ENCODE measurements at regions not wholly inside any gene's neighbourhood (a gene's known extent, or its start where the extent isn't known, plus 50 kb on each side); places are given as distances from the start of the nearest gene placed in this dataset.

DNA sequence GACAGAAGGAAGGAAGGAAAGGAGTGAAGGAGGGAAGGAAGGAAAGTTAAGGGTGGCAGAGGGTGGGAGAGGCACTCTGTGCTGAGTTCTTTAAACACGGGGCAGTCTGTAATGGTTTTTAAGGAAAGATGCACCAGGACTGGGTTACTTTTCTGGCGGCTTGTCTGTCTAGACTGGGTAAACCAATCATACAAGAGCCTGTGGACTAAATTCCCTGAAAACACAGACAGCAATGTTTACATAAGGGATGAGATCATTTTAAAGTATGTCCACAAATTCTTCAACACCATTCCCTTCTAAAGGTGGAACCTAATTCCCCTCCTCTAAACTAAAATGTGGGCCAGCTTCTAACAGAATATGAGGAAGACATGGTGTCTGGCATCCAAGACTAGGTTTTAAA lies 235.5 kb upstream of the IGF1R start:
- H3K27me3 Mint-ChIP-seq: peaks cover 11% of the 10 kb centered on the region
- no peak for ATAC-seq (replicated peaks)
- no peaks in the 10 kb centered on the region for H3K4me1 Mint-ChIP-seq
- H3K27ac Mint-ChIP-seq: no peak overlapping the region
- no peaks in the 10 kb centered on the region for H3K36me3 Mint-ChIP-seq (ENCODE audit: low read depth)
- no peak overlapping the region for H3K4me3 Mint-ChIP-seq
- no peaks in the 10 kb centered on the region for H3K9me3 Mint-ChIP-seq

DNA sequence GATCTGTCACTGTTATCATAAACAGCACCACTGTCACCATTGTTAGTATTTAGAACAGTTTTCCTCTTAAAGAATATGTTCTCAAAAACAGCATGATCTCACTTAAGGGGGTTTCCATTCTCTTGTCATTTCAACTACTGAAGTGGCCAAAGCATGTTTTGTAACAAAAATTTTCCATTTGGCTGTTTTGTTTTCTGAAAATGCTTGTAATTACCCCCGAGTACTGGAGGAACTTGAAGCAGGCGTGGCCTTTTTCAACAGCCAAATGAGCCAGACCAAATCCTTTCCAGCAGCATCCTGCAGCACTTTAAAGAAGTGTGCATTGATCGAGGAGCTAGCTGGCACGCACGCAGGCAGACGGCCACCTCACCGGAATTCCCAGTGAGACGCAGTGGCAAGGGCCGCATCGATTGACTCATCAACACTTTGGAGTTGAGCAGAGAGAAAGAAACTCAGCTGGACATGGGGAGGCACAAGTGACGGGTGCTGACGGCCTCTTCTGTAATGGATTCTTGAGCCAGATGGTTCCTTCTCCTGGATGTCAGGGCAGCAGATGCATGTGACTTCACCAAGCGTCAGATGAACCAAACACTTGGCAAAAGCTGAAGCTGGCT lies 234.3 kb upstream of the IGF1R start:
- no peak overlapping the region for H3K27ac Mint-ChIP-seq
- H3K27me3 Mint-ChIP-seq: peaks cover 16% of the 10 kb centered on the region
- ATAC-seq (replicated peaks): no peak
- no peak overlapping the region for H3K4me3 Mint-ChIP-seq
- no peaks in the 10 kb centered on the region for H3K9me3 Mint-ChIP-seq
- H3K4me1 Mint-ChIP-seq: no peaks in the 10 kb centered on the region
- no peaks in the 10 kb centered on the region for H3K36me3 Mint-ChIP-seq (ENCODE audit: low read depth)

DNA sequence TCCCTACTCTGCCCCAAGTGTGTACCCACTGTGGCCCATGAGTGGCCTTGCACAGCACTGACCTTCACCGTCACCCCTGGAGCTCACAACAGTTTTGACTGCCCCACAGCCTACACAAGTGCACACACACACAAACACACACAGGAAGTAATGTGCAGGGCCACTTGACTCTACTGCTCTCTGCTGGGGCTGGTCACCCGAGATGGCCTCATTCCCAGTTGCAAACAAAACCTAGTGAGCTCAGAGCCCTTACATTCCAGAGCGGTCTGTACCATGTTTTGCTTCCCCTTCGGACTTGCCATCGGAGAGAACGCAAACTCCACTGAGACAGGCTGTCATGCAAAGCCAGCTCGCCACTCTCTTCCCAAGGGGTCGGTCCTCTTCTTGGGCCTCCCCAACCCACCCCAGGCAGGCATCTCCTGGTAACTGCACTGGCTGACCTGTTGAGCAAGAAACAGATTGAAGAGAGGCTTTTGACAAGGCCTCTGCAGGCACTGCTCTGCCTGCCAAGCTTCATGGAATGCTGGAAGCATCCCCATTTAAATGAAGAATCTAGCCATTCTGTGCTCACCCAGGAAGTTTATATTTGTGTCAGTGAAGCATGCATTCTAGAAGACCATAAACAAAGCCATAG lies 232.0 kb upstream of the IGF1R start:
- no peak overlapping the region for H3K4me3 Mint-ChIP-seq
- H3K27ac Mint-ChIP-seq: no peak overlapping the region
- H3K4me1 Mint-ChIP-seq: no peaks in the 10 kb centered on the region
- no peaks in the 10 kb centered on the region for H3K9me3 Mint-ChIP-seq
- H3K27me3 Mint-ChIP-seq: peaks cover 23% of the 10 kb centered on the region
- no peaks in the 10 kb centered on the region for H3K36me3 Mint-ChIP-seq (ENCODE audit: low read depth)
- ATAC-seq (replicated peaks): no peak

DNA sequence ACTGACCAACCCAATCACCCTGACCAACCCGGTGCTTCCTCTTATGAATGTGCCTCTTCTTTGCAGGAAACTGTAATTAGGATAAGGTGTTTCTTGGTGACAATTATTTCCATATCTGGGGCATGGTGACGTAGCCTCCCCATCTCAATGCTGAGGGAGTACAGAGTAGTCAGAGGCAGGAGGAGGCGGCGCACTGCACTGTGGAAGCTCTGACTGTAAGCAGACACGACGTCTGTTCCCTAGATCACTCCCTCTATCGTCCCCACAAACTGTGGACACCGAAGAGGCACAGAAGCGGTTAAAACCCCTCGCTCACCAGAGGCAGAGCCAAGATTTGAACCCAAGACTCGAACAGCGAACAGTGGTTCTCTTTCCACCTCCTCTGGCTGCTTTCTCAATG lies 231.0 kb upstream of the IGF1R start:
- H3K4me1 Mint-ChIP-seq: no peaks in the 10 kb centered on the region
- no peak overlapping the region for H3K27ac Mint-ChIP-seq
- peaks cover 18% of the 10 kb centered on the region for H3K27me3 Mint-ChIP-seq
- no peaks in the 10 kb centered on the region for H3K9me3 Mint-ChIP-seq
- no peak overlapping the region for H3K4me3 Mint-ChIP-seq
- H3K36me3 Mint-ChIP-seq (ENCODE audit: low read depth): no peaks in the 10 kb centered on the region
- no peak for ATAC-seq (replicated peaks)

DNA sequence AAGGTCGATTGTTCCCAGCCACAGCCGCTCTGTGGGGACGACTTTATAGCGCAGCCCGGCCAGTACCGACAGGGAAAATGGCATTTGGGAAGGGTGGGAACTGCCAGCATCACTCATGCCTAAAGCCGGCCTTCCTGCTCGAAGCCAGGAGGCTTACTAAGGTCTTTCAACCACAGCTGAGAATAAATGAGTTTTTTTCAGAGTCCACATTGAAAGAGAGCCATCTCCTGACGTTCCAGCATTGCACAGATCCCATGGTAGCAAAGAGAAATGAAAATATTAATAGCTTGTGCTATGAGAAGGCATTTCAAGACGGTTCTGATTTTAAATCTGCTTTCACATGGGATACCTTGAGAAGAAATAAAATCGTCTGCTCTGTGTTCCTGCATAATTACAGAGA lies 230.2 kb upstream of the IGF1R start:
- no peaks in the 10 kb centered on the region for H3K36me3 Mint-ChIP-seq (ENCODE audit: low read depth)
- H3K4me1 Mint-ChIP-seq: no peaks in the 10 kb centered on the region
- ATAC-seq (replicated peaks): no peak
- no peaks in the 10 kb centered on the region for H3K9me3 Mint-ChIP-seq
- no peak overlapping the region for H3K4me3 Mint-ChIP-seq
- no peak overlapping the region for H3K27ac Mint-ChIP-seq
- peaks cover 26% of the 10 kb centered on the region for H3K27me3 Mint-ChIP-seq

DNA sequence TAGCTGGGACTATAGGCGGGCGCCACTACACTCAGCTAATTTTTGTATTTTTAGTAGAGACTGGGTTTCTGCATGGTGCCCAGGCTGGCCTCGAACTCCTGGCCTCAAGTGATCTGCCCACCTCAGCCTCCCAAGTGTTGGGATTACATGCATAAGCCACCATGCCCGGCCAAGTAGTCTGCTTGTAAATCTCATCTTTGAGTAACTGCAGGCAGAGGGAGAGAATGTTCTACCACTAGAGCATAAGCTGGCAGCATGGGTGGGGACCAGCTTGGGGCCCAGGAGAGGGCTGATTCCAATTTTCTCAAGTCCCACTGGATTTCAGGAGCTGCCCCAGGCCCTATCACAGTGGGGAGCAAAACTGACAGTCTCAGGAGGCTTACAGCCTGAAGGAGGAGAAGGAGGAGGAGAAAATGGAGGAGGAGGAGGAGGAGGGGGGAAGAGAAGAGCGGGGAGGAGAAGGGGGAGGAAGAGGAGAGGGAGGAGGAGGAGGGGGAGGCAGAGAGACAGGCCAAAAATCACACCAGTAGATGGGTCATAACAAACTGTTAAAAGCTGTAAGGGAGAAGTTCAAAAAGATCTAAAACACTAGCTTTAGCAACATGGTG lies 229.1 kb upstream of the IGF1R start:
- Mint-ChIP-seq H3K4me3 (no peak overlapping the region), H3K9me3 (no peaks in the 10 kb centered on the region), H3K27ac (no peak overlapping the region), H3K27me3 (peaks cover 26% of the 10 kb centered on the region), H3K4me1 (no peaks in the 10 kb centered on the region), H3K36me3 (ENCODE audit: low read depth) (no peaks in the 10 kb centered on the region)
- ATAC-seq (replicated peaks): no peak

DNA sequence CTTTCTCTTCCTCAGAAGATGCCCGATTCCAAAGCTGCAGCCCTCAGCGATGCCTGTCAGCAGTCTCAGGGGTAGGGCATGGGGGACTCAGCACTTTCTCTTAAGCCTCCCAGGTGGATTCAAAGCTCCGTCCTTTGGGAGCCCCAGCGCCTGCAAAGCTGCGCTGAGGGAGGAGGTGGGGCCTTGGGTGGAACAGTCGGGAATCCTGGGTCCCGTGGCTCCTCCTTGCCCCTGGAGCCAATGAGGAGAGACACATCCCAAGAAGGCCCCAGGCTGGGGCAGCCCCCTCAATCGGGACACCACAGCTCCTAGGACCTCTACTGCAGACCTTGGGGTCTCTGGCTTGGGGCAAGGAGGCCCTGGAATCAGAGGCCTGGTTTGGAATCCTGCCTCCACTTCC lies 227.5 kb upstream of the IGF1R start:
- Mint-ChIP-seq H3K9me3 (no peaks in the 10 kb centered on the region), H3K27ac (no peak overlapping the region), H3K36me3 (ENCODE audit: low read depth) (no peaks in the 10 kb centered on the region), H3K27me3 (peaks cover 26% of the 10 kb centered on the region), H3K4me3 (no peak overlapping the region), H3K4me1 (no peaks in the 10 kb centered on the region)
- ATAC-seq (replicated peaks): no peak

DNA sequence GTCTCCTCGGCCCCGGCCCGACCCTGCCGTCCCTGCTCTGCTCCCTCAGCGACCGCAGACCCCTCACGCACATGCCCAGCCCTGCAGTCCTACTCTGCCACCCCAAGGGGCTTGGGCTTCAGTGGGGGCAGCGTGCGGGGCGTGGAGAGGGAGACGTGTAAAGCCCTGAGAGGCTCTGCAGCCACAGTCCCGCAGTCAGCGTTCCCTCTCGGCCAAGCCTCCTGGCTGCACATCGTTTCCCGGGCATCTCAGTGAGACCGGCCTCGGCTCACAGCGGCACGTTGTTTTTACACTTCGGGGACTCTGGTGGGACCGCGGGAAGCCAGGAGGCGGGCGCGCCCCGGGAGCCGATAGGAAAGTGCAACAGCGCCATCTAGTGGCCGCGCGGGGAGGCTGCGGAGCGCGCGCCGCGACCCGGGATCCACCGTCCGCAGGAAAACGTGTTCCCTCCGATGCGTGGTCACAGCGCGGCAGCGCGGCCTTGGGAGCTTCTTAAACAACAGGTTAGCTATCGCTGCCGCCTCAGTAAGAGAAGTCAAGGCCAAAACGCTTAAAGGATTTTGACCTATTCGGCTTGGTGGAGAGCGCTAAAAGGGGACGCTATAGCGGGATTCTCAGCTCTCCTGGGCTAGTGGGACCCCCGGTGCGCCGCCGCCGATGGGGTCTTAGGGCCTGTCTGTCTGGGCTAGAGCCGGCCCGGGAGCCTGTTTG lies 226.8 kb upstream of the IGF1R start:
- Mint-ChIP-seq H3K36me3 (ENCODE audit: low read depth) (no peaks in the 10 kb centered on the region), H3K9me3 (no peaks in the 10 kb centered on the region), H3K4me3 (no peak overlapping the region), H3K27ac (no peak overlapping the region), H3K27me3 (peaks cover 30% of the 10 kb centered on the region), H3K4me1 (no peaks in the 10 kb centered on the region)
- peak; percentile 71 for ATAC-seq (replicated peaks)

DNA sequence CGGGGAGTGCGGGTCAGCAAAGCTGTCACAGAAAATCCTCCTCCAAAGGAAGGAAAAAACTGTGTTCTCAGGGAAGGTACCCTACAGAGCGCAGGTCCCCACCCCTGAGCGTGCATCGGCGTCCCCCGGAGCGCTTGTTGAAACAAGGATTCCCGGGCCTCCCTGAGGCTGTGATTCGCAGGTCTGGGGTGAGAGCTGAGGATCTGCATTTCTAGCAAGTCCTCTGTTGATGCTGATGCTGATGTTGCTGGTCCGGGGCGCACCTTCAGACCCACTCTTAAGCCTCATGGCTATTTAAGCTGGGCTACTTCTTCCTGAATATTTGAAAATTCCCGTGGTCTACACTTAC lies 226.2 kb upstream of the IGF1R start:
- H3K4me1 Mint-ChIP-seq: no peaks in the 10 kb centered on the region
- no peak for ATAC-seq (replicated peaks)
- H3K9me3 Mint-ChIP-seq: no peaks in the 10 kb centered on the region
- peaks cover 29% of the 10 kb centered on the region for H3K27me3 Mint-ChIP-seq
- no peak overlapping the region for H3K27ac Mint-ChIP-seq
- no peaks in the 10 kb centered on the region for H3K36me3 Mint-ChIP-seq (ENCODE audit: low read depth)
- H3K4me3 Mint-ChIP-seq: no peak overlapping the region

DNA sequence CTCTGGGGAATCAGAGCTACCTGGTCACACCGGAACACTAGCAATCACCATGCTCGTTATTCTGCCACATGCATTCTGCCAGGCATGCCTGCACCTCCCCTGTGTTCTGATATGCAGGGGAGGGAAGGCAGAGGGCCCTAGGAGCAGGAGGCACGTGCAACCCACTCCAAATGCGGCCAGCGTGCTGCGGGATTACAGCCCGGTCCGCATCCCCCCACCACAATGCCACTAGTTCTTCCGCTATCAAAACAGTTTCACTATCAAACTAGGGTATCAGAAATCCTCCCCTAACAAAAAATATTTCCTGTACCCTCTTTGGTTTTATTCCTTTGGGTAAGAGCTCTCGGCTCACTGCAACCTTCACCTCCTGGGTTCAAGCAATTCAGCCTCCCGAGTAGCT lies 223.2 kb upstream of the IGF1R start:
- H3K27me3 Mint-ChIP-seq: peaks cover 40% of the 10 kb centered on the region

DNA sequence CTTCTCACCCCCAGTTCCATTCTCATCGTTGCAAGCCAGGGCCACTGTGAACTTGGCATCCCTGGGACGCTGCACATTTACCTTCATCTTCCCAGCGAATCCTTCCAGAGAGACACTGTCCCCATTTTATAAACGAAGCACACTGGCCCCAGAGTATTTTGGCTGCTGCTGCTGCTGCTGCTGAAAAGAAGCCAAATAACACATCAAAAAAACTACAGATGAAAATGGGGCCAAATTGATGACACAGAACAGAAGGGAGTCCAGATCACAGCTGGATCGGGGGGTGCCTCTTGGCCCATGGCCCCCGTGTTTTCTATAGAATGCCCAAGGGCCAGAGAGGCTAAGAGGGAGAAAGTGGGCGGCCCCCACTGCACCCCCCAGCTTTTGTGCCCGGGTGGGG lies 221.0 kb upstream of the IGF1R start:
- Mint-ChIP-seq H3K36me3 (ENCODE audit: low read depth) (no peaks in the 10 kb centered on the region), H3K9me3 (no peaks in the 10 kb centered on the region), H3K27ac (no peak overlapping the region), H3K4me1 (no peaks in the 10 kb centered on the region), H3K27me3 (peaks cover 37% of the 10 kb centered on the region), H3K4me3 (peak overlapping the region; percentile 43)
- no peak for ATAC-seq (replicated peaks)

More for the DNA sequence above, 223.2 kb upstream of the IGF1R start:
- H3K36me3 Mint-ChIP-seq (ENCODE audit: low read depth): no peaks in the 10 kb centered on the region
- no peak for ATAC-seq (replicated peaks)
- no peak overlapping the region for H3K27ac Mint-ChIP-seq
- H3K4me1 Mint-ChIP-seq: no peaks in the 10 kb centered on the region
- no peaks in the 10 kb centered on the region for H3K9me3 Mint-ChIP-seq
- H3K4me3 Mint-ChIP-seq: no peak overlapping the region

DNA sequence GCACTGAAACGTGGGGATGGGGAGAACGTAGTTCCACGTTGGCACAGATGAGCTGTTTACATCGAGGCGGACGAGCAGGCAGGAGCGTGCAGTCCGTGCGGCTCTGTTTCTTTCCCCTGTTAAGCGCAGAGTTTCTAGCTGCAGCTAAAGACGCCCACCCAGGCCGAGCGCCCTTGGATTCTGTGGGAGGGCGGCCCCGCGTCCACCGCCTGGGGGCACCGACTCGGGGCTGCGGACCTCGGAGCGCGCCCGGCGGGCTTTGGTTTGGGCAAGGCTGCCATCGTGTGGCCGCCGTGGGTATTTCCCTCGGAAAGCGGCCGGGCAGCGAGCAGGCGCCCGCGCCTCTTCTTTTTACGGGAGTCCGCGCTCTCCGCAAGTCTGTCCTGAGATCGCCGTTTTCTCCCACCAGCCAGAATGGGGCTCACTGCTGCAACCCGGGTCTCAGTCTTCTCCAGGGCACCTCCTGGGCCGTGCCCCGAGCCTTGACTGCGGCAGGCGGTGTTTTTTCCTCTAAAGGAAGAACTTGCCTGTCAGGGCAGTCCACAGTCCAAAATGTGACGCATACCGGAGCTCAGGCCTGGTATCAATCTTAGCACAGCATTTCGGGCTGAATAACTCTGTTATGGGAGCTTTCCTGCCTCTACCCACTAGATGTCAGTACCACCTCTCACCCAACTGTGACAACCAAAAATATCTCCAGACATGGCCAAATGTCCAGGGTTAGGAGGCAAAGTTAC lies 219.9 kb upstream of the IGF1R start:
- Mint-ChIP-seq H3K4me1 (no peaks in the 10 kb centered on the region), H3K27me3 (peaks cover 28% of the 10 kb centered on the region), H3K9me3 (no peaks in the 10 kb centered on the region), H3K36me3 (ENCODE audit: low read depth) (no peaks in the 10 kb centered on the region), H3K27ac (no peak overlapping the region), H3K4me3 (peak overlapping the region; percentile 43)
- peak; percentile 80 for ATAC-seq (replicated peaks)

DNA sequence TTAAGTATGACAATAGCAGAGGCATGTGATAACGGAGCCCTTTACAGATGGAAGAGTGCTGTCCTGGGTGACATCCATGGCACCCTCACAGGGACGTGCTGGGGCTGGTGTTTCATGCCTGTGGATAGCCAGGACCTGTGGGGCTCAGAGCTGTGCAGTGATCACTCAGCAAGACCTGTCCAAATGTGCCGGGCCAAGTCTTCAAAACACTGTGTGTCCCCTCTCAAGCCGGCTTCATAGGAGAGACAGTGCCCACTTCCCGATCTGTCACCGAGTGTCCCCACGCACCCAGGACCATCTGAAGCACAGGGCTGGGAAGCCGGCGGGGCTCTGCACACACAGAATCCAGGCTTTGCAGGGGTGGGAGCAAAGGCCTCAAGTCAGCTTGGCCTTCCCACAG lies 217.2 kb upstream of the IGF1R start:
- Mint-ChIP-seq H3K4me3 (no peak overlapping the region), H3K4me1 (no peaks in the 10 kb centered on the region), H3K27ac (no peak overlapping the region), H3K9me3 (no peaks in the 10 kb centered on the region), H3K27me3 (peaks cover 28% of the 10 kb centered on the region), H3K36me3 (ENCODE audit: low read depth) (no peaks in the 10 kb centered on the region)
- ATAC-seq (replicated peaks): no peak

DNA sequence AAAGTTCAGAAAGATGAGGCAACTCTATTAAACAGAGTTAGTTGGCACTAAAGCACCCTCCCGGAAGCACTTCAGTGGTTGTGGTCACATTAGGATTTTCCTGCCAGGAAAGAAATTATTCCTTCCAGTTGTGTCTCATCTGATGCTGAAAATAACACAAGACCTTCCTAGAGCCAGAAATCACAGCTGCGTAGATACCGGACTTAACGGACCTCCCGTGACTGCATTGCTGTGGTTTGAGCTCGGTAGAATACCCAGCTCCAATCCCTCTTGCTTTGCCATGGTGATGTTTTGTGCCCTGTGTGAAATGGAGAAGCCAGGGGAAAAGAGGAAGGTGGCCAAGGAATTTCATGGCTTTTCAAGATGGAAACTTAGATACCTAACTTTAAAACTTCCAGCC lies 215.0 kb upstream of the IGF1R start:
- ATAC-seq (replicated peaks): no peak
- H3K4me3 Mint-ChIP-seq: no peak overlapping the region
- peaks cover 19% of the 10 kb centered on the region for H3K27me3 Mint-ChIP-seq
- H3K4me1 Mint-ChIP-seq: no peaks in the 10 kb centered on the region
- H3K9me3 Mint-ChIP-seq: no peaks in the 10 kb centered on the region
- H3K27ac Mint-ChIP-seq: no peak overlapping the region
- H3K36me3 Mint-ChIP-seq (ENCODE audit: low read depth): no peaks in the 10 kb centered on the region

All from activated T-helper 17 cell treated with anti-CD3 and anti-CD28 coated beads, Interleukin-2, amount 50 U/mL, for 72 hours (primary cell).